SK-N-SH (cell line): ENCODE measurements at regions not wholly inside any gene's neighbourhood (a gene's known extent, or its start where the extent isn't known, plus 50 kb on each side); places are given as distances from the start of the nearest gene placed in this dataset.

Experiments
- CTCF ChIA-PET: fragments of 300-600, 350-600 bp; formaldehyde crosslinking; extraction: SDS; loops from one replicate; lab custom pipeline; 2021; lab: Yijun Ruan, JAX
- POLR2A ChIA-PET: fragments of 350-600 bp; sonication (Branson Sonifier 250); formaldehyde crosslinking; extraction: SDS; loops from one replicate; lab custom pipeline; 2020; ENCODE audit warnings: antibody characterized with exemption, inconsistent platforms; lab: Yijun Ruan, JAX
- DNase-seq: peaks from one replicate; pipeline ENCODE4 v3.0.0; 2012
- H2AFZ ChIP-seq: fragments of 200-600 bp; sonication (generic); 2 replicates; pipeline ENCODE4 v1.8.1; 2016; ENCODE audit warnings: antibody characterized with exemption, mild to moderate bottlenecking, low read depth
- H3F3A ChIP-seq: fragments of 200-600 bp; sonication (generic); replicated peaks from 2 replicates; pipeline ENCODE3; 2016; ENCODE audit warnings: antibody characterized with exemption, mild to moderate bottlenecking; ENCODE audit not compliant: insufficient read depth
- H3K27ac ChIP-seq, 2 experiments: fragments of 200-500 bp in 1 of 2; fragments of 200-600 bp in 1 of 2; sonication (Bioruptor generic) in 1 of 2; sonication (generic), shearing (Covaris generic) in 1 of 2; 2 replicates each; pipeline versions ENCODE4 v1.5.1 to v1.6.1; 2014 to 2016; ENCODE audit warnings: low read depth in 2 of 2, inconsistent platforms in 1 of 2, low read length in 1 of 2, mild to moderate bottlenecking in 1 of 2, mixed read lengths in 1 of 2
- H3K27me3 ChIP-seq: fragments of 200-600 bp; sonication (generic), shearing (Covaris generic); 2 replicates; pipeline ENCODE4 v1.6.1; 2016; ENCODE audit warnings: mixed run types; ENCODE audit not compliant: insufficient read depth
- H3K36me3 ChIP-seq, 2 experiments: fragments of 200-500 bp in 1 of 2; fragments of 200-600 bp in 1 of 2; sonication (Bioruptor generic) in 1 of 2; sonication (generic) in 1 of 2; replicated peaks in 1 of 2; 2 replicates each; pipeline versions ENCODE3 to v1.5.1; 2014 to 2016; ENCODE audit warnings: low read length in 1 of 2, mild to moderate bottlenecking in 1 of 2; ENCODE audit not compliant: insufficient read depth in 2 of 2, control insufficient read depth in 1 of 2
- H3K4me1 ChIP-seq, 2 experiments: fragments of 200-500 bp in 1 of 2; fragments of 200-600 bp in 1 of 2; sonication (Bioruptor generic) in 1 of 2; sonication (generic), shearing (Covaris generic) in 1 of 2; 2 replicates each; pipeline versions ENCODE4 v1.5.1 to v1.6.1; 2014 to 2016; ENCODE audit warnings: low read depth in 1 of 2, low read length in 1 of 2, mixed run types in 1 of 2; ENCODE audit not compliant: insufficient read depth in 2 of 2, control insufficient read depth in 1 of 2
- H3K4me2 ChIP-seq: fragments of 200-600 bp; sonication (generic), shearing (Covaris generic); 2 replicates; pipeline ENCODE4 v1.6.1; 2017; ENCODE audit warnings: mixed run types
- H3K4me3 ChIP-seq, 2 experiments: fragments of 200-500 bp in 1 of 2; fragments of 200-600 bp in 1 of 2; sonication (Bioruptor generic) in 1 of 2; sonication (generic), shearing (Covaris generic) in 1 of 2; 2 replicates each; pipeline versions ENCODE4 v1.5.1 to v1.8.1; 2014 to 2016; ENCODE audit warnings: low read depth in 2 of 2, inconsistent platforms in 1 of 2, low read length in 1 of 2, mild to moderate bottlenecking in 1 of 2, mixed read lengths in 1 of 2, moderate library complexity in 1 of 2
- H3K79me2 ChIP-seq: fragments of 200-600 bp; sonication (generic); 2 replicates; pipeline ENCODE4 v1.8.1; 2017; ENCODE audit warnings: mild to moderate bottlenecking; ENCODE audit not compliant: insufficient read depth
- H3K9ac ChIP-seq: fragments of 200-600 bp; sonication (generic); 2 replicates; pipeline ENCODE4 v1.6.1; 2017; ENCODE audit warnings: mixed run types
- H3K9me2 ChIP-seq: fragments of 200-600 bp; sonication (generic); 2 replicates; pipeline ENCODE4 v1.6.1; 2017; ENCODE audit warnings: mixed run types
- H3K9me3 ChIP-seq: fragments of 200-600 bp; sonication (generic); 2 replicates; pipeline ENCODE4 v1.6.1; 2017; ENCODE audit warnings: mixed run types, mild to moderate bottlenecking, moderate library complexity
- H4K20me1 ChIP-seq: fragments of 200-600 bp; sonication (generic); 2 replicates; pipeline ENCODE4 v1.6.1; 2017; ENCODE audit warnings: mild to moderate bottlenecking, mixed run types; ENCODE audit not compliant: insufficient read depth
- ELF1 ChIP-seq: IDR thresholded peaks from 2 replicates; pipeline ENCODE4 v1.4.0; 2012
- FOSL2 ChIP-seq: IDR thresholded peaks from 2 replicates; pipeline ENCODE4 v1.4.0; 2012; ENCODE audit warnings: low read depth, mild to moderate bottlenecking, moderate library complexity, borderline replicate concordance
- FOXJ3 ChIP-seq: sonication (generic); formaldehyde crosslinking; IDR thresholded peaks from 2 replicates; pipeline ENCODE4 v1.5.1; 2020; ENCODE audit warnings: mild to moderate bottlenecking, missing genetic modification reagents
- GATA2 ChIP-seq: sonication (generic); formaldehyde crosslinking; IDR thresholded peaks from 2 replicates; pipeline ENCODE4 v1.5.0; 2020; ENCODE audit warnings: mild to moderate bottlenecking, missing genetic modification reagents
- POLR2AphosphoS5 ChIP-seq: IDR thresholded peaks from 2 replicates; pipeline ENCODE4 v1.6.1; 2012; ENCODE audit warnings: low read depth, low read length
- RAD21 ChIP-seq: IDR thresholded peaks from 2 replicates; pipeline ENCODE4 v1.6.1; 2012; ENCODE audit warnings: mild to moderate bottlenecking, low read length
- RCOR1 ChIP-seq: fragments of 150-350 bp; IDR thresholded peaks from 2 replicates; pipeline ENCODE4 v1.6.1; 2017; ENCODE audit warnings: antibody characterized with exemption, low read length
- RFX5 ChIP-seq: IDR thresholded peaks from 2 replicates; pipeline ENCODE4 v1.6.1; 2012; ENCODE audit warnings: mild to moderate bottlenecking, improper control_type of control experiment, low read length
- TCF12 ChIP-seq: IDR thresholded peaks from 2 replicates; pipeline ENCODE4 v1.4.0; 2012
- WGBS: methylation state at CpG from one replicate; pipeline ENCODE4 v1.1.6; 2017; ENCODE audit warnings: low lambda C conversion rate; 5-methylcytosine and 5-hydroxymethylcytosine counted together
- TF ChIP-seq, protein P1 (sequence below): IDR thresholded peaks from 2 replicates; pipeline ENCODE4; 2012
- TF ChIP-seq, protein P2 (sequence below): IDR thresholded peaks from 2 replicates; pipeline ENCODE4 v1.4.0; 2012; ENCODE audit warnings: low read depth
- TF ChIP-seq, protein P3 (sequence below): IDR thresholded peaks from 2 replicates; pipeline ENCODE4 v1.4.0; 2012; ENCODE audit warnings: low read depth, borderline replicate concordance

DNA sequence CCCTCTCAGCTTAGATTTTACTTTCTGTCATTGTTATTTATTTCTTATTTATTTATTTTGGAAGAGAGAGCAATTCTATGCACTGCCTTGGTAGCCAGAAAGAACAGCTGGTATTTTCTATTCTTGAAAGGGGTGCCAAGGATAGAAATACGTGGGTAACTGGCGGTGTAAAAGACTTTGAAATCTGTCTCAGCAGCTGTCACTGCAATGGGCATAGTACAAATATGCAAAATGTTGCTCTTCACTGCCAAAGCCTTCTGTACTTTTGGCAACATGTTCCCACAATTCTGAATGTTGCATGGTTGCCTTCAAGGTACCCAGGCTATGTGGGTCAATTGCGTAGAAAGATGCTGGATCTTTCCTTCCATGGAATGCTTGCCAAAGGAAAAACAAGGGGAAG is 230.2 kb upstream of the EDIL3 start:
- TF ChIP-seq RFX5 (no peak), GATA2 (CRISPR knock-in tag) (no peak), RAD21 (no peak), FOXJ3 (CRISPR knock-in tag) (no peak), TCF12 (no peak), ELF1 (no peak)
- TF ChIP-seq, protein P1, sequence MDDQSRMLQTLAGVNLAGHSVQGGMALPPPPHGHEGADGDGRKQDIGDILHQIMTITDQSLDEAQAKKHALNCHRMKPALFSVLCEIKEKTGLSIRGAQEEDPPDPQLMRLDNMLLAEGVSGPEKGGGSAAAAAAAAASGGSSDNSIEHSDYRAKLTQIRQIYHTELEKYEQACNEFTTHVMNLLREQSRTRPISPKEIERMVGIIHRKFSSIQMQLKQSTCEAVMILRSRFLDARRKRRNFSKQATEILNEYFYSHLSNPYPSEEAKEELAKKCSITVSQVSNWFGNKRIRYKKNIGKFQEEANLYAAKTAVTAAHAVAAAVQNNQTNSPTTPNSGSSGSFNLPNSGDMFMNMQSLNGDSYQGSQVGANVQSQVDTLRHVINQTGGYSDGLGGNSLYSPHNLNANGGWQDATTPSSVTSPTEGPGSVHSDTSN = no peak
- TF ChIP-seq, protein P2, sequence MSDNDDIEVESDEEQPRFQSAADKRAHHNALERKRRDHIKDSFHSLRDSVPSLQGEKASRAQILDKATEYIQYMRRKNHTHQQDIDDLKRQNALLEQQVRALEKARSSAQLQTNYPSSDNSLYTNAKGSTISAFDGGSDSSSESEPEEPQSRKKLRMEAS = no peak
- TF ChIP-seq, protein P3, sequence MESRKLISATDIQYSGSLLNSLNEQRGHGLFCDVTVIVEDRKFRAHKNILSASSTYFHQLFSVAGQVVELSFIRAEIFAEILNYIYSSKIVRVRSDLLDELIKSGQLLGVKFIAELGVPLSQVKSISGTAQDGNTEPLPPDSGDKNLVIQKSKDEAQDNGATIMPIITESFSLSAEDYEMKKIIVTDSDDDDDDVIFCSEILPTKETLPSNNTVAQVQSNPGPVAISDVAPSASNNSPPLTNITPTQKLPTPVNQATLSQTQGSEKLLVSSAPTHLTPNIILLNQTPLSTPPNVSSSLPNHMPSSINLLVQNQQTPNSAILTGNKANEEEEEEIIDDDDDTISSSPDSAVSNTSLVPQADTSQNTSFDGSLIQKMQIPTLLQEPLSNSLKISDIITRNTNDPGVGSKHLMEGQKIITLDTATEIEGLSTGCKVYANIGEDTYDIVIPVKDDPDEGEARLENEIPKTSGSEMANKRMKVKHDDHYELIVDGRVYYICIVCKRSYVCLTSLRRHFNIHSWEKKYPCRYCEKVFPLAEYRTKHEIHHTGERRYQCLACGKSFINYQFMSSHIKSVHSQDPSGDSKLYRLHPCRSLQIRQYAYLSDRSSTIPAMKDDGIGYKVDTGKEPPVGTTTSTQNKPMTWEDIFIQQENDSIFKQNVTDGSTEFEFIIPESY = no peak
- Histone ChIP-seq H3K9me2 (no peaks in the 10 kb centered on the region), H3K27ac (no peak overlapping the region), H3K27me3 (no peaks in the 10 kb centered on the region), H3K9ac (no peak overlapping the region), H3K4me2 (no peak overlapping the region), H2AFZ (no peak overlapping the region), H3K36me3 (no peaks in the 10 kb centered on the region), H3K4me1 (no peaks in the 10 kb centered on the region), H3K9me3 (no peaks in the 10 kb centered on the region), H3F3A (no peaks in the 10 kb centered on the region), H3K4me3 (no peak overlapping the region), H3K79me2 (no peaks in the 10 kb centered on the region), H4K20me1 (no peaks in the 10 kb centered on the region)
- ChIA-PET CTCF (no interaction called here), POLR2A (no interaction called here)
- WGBS = 27% methylated on average over 3 of the region's 3 CpGs
- DNase-seq = no peak

DNA sequence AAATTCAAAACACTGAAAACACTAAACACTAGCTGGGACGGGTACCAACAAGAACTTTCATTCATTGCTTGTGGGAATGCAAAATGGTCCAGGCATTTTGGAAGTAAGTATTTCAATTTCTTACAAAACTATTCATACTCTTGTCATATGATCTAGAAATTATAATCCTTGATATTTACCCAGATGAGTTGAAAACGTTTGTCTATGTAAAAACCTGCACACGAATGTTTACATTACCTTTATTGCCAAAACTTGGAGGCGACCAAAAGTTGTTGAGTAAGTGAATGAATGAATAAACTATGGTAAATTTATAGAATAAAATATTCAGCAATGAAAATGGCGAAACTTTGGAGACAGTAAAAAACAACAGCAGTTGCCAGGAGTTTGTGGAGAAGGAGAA is 222.1 kb upstream of the EDIL3 start:
- POLR2A ChIA-PET = no interaction called here
- H3K9me2 ChIP-seq = no peaks in the 10 kb centered on the region
- no peak overlapping the region for H3K9ac ChIP-seq
- H3K79me2 ChIP-seq = no peaks in the 10 kb centered on the region
- H3K4me2 ChIP-seq = no peak overlapping the region
- no peaks in the 10 kb centered on the region for H3K9me3 ChIP-seq
- no peaks in the 10 kb centered on the region for H4K20me1 ChIP-seq
- no peak overlapping the region for H3K27ac ChIP-seq
- H3F3A ChIP-seq = peaks cover 2% of the 10 kb centered on the region
- H3K4me1 ChIP-seq = no peaks in the 10 kb centered on the region
- TF ChIP-seq POLR2AphosphoS5 (no peak), RCOR1 (no peak), FOSL2 (no peak)
- 3% methylated on average over 5 of the region's 5 CpGs for WGBS
- no peak overlapping the region for H2AFZ ChIP-seq
- CTCF ChIA-PET = no interaction called here
- no peaks in the 10 kb centered on the region; the same call in 1 of the 2 replicates for H3K27me3 ChIP-seq
- H3K36me3 ChIP-seq = no peaks in the 10 kb centered on the region
- DNase-seq = no peak
- H3K4me3 ChIP-seq = no peak overlapping the region
